HG03066 (cell line): ENCODE measurements at regions not wholly inside any gene's neighbourhood (a gene's known extent, or its start where the extent isn't known, plus 50 kb on each side); places are given as distances from the start of the nearest gene placed in this dataset.
A peak's percentile ranks its signal among the peaks of the same experiment; 100 is the strongest.

Experiments
- ATAC-seq: cut with Tn5 transposase; IDR thresholded peaks from one replicate; pipeline ENCODE4 v1.9.1; 2021; ENCODE audit warnings: low read depth; ENCODE audit not compliant: unreplicated experiment

DNA sequence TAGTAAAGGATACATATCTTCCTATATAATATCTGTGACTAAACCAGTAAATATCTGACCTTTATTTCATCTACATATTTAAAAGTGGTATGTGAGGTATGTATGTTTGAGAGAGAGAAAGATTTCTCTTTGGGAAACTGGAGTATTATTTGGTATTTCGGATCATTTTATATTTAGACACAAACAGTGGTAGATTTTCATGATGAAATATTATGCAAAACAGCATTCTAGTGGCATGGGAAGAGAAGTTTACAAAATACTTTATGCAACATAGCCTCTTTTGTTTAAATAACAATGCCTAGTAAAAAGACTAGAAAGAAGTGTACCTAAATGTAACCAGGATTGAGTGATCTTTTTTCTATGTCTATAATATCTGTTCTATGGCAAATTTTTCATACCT, 98.6 kb upstream of the TMEM168 start:
- no peak for ATAC-seq

DNA sequence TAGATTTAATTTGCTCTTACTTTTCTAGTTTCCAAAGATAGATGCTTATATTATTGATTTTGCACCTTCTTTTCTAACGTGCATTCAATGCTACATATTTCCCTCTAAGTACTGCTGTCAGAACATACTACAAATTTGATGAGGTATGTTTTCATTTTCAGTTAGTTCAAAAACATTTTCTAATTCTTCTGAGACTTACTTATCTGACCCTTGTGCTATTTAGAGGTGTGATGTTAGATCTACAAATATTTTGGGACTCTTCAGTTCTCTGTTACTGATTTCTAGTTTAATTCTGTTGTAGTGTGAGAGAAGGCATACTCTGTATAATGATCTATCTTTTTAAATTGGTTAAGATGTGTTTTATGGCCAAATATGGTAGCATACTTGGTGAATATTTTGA, 97.8 kb upstream of the TMEM168 start:
- ATAC-seq: no peak

DNA sequence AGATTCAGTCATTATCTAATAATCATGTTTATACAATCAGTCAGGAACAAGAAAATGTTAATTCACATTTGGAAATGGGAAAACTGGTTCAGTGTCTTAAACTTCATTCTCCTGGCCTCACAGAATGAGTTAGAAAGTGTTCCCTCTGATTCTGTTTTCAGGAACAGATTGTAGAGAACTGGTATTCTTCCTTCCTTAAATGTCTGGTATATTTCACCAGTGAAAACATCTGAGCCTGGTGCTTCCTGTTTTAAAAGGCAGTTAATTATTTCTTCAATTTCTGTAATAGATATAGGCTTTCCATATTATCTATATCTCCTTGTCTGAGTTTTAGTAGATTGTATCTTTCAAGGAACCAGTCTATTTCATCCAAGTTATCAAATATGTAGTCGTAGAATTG, 97.1 kb upstream of the TMEM168 start:
- ATAC-seq: no peak

- no peak for ATAC-seq
These were observed 96.0 kb upstream of the TMEM168 start for GRCh38 chr7:112886208-112886607.

DNA sequence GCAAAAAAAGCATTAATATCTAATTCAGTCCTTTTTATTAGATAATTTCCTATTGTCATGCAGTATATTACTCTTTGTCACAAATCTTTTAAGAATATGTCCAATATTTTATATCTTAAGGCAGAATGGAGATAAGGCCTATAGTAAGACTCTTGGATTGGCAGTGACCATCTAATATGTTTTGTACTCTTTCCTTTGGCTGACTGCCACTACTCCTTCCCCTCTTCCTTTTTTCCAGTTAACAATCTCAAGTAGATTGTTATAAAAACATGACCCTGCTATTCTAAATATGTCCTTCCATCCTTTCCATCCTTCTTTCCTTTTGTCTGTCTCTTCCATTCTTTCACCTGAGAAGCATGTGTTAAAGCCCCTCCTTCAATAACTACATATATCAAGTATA, 92.8 kb upstream of the TMEM168 start:
- ATAC-seq: no peak

GRCh38 chr7:112882511-112882910, 92.3 kb upstream of the TMEM168 start:
- ATAC-seq: no peak

GRCh38 chr7:112882022-112882421, 91.8 kb upstream of the TMEM168 start:
- no peak for ATAC-seq

DNA sequence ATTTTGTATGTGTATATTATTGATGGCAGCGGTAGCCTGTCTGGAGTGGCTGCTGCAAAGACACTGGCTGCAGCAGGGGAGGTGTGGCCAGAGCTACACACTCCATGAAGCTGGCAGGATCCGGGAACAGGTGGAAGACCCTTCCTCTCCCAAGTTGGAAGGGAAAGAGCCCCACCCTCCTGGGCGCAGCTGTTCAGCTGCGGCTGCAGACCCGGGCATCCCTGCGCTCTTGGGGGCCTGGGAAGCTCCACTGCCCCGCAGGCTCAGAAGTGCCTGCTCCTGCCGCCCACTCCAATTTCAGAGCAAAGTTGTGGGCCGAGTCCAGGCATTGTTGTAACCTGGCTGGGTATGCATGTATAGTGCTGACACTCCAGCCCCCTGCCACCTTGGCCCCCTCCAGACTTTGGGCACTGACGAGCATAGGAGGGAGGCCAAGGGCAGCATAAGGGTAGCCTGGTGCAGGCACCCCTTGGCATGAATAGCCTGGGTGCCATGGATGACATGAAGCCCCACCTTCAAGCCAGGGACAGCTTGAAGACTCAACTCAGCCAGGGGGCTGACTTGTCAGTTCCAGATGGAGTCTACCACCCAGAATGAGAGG, 90.7 kb upstream of the TMEM168 start:
- ATAC-seq: no peak

DNA sequence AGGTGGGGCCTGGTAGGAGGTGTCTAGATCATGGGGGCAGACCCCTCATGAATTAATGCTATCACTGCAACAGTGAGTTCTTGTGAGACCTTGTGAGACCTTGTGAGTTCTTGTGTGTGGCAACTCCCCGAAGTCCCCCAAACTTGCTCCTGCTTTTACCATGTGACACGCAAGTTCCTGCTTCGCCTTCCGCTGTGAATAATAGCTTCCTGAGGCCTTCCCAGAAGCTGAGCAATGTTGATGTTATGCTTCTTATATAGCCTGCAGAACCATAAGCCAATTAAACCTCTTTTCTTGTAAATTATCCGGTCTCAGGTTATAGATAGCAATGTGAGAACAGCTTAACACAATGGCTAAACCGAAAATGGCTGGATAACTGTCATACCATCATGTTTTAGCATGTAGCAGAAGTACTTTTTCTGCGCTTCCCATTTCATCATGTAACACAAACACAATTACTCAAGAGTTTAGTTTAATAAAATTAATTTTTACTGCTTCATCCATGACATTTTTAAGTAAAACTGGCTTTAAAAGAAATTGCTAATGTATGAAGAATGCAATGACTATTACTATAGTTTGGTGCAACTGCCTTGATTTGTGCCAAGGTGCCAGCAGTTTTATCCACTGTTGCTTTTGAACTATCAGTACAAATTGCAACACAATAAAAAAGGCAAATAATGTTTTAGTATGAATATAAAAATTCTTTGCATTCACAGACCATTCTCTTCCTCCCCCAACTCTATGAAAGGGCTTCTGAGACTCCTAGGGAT, 87.7 kb upstream of the TMEM168 start:
- no peak for ATAC-seq

GRCh38 chr7:112876877-112877276, 86.7 kb upstream of the TMEM168 start:
- no peak for ATAC-seq

- ATAC-seq: no peak
These were observed 84.7 kb upstream of the TMEM168 start for GRCh38 chr7:112874909-112875308.

- ATAC-seq: no peak
These were observed 83.8 kb upstream of the TMEM168 start for GRCh38 chr7:112873831-112874553.

DNA sequence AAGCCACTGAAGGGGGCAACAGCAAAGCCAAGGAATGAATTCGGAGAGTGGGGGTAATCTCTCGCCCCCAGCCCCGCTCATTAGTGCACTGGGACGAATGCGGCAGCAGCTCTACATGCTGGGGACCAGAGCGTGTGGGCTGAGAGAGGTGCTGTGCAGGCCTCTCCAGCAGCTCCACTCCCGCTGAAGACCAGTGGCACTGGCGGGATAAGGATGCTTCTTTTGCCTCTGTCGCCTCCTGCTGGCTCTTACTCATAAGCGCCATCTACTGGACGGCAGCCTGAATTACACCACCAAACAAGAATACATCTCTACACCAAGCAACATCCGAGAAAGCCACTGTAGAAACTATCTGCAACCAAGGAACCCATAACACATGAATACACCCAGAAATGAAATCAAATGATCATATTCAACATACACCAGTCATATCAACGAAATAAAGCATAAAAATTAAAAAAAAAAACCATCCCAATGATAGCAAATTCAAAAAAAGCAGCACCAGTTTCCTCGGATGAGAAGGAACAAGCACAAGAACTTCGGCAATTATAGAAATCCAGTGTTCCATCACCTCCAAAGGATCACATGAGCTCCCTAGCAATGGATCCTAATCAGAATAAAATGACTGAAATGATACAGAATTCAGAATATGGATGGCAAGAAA, 79.0 kb upstream of the TMEM168 start:
- no peak for ATAC-seq

DNA sequence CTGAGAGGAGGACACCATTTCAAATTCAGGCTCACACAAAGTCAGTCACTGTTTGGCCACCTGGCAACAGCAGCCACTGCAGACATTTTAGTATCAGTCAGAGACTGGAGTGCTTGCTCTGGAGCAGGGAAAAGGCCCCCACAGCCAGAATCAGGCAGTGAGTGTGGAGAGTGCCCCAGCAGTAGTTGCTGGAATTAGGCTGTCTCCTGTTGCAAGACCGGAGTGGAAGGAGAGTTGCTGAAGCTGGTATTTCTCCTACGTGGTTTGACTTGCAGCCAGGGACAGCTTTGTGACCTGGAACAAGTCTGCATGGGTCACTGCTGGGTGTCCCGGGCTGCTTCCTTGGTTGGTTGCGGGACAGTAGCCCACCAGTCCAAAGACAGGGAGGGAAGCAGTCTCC, 78.4 kb upstream of the TMEM168 start:
- ATAC-seq: no peak

DNA sequence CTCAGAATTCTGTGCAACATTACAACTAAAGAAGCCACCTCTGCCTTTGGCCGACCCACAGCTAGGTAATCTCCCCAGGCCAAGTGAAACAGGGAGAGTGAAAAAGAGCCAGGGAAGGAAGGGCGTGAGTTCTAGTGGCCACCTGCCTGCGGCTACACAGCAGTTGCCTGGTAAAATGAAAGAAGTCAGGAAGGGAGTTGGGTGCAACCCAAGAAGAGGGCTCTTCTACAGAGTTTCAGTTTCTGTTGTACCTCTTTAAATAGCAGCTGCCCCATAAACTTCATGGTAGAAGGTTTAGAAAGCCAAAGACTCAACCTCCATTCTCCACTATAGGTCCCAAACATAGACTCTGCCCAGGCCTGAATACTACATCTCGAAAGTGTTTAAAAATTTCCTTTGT, 76.2 kb upstream of the TMEM168 start:
- ATAC-seq: peak; percentile 99

GRCh38 chr7:112864380-112864779, 74.2 kb upstream of the TMEM168 start:
- ATAC-seq: no peak

GRCh38 chr7:112858838-112859237, 68.6 kb upstream of the TMEM168 start:
- ATAC-seq: no peak

DNA sequence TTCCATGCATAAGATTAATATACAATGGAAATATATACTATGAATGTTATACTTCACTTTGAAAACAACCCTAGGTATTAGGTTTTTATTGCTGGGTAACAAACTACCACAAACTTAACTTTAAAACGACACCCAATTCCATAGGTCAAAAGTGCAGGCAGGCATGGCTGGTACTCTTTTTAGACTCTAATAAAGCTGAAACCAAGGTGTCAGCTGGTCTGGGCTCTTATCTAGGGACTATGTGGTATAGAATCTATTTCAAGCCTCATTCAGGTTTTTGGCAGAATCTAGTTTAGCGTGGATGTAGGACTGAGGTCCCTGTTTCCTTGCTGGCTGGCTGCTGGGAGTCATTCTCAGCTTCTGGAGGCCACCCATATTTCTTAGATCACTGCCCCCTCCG, 65.0 kb upstream of the TMEM168 start:
- no peak for ATAC-seq

DNA sequence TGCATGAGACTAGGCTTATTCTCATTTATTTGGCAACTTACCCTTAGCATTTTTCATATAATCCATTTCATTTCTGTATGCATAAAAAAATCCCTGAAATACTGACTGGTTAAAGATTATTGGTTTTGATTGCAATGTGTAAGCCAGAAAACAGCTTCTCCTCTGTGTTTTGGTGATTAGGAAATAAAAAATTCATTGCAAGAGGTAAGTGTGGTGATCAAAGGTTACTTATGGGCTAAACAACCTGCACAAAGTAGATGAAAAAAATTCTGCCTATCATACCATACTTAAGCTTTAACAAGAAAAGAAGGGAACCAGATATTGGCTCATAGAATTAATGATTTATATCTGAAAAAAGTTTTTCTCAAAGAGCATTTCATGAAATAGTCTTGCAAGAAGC, 64.0 kb upstream of the TMEM168 start:
- no peak for ATAC-seq

DNA sequence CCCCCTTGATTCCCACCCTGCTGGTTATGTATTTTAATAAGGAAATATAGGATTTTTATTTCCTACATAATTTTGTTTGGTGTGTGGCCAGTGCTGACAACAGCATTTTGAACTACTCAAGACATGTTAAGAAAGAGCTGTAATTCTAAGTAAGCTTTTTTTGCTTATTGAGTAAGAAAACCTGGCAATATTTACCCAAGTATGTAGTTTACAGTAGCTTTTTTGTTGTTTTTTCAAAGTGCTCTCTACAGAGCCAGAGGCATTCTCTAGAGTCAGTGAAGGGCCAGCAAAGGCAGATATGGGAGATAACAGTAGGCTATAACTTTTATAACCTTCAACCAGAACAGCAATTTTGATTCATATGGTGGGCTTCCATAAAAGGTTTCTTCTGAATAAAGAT, 63.2 kb upstream of the TMEM168 start:
- ATAC-seq: no peak

DNA sequence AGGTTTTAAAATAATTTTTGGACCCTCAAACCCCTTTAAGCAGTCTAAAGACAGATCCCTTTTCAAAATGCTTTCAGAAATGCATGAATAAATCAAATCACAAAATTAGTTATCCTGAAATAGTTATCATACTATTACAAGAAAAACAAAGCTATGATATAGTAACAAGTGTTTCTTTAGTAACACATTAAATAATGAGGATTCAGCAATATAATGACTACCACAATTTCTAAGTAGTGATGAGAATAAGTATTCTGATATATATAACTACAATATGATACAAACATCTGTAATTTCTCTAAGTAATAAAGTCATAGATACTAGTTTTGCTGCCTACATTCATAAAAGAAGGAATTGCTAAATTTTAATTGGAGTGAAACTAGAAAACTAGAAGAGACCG, 53.0 kb upstream of the TMEM168 start:
- no peak for ATAC-seq
